Muscle of back (tissue), 3 donors: ENCODE measurements at regions not wholly inside any gene's neighbourhood (a gene's known extent, or its start where the extent isn't known, plus 50 kb on each side); places are given as distances from the start of the nearest gene placed in this dataset.

Source experiments
- DNase-seq, 3 donors: peaks; one replicate each; pipeline versions ENCODE4 v3.0.0 to v3.0.0-alpha.2; 2013

DNA sequence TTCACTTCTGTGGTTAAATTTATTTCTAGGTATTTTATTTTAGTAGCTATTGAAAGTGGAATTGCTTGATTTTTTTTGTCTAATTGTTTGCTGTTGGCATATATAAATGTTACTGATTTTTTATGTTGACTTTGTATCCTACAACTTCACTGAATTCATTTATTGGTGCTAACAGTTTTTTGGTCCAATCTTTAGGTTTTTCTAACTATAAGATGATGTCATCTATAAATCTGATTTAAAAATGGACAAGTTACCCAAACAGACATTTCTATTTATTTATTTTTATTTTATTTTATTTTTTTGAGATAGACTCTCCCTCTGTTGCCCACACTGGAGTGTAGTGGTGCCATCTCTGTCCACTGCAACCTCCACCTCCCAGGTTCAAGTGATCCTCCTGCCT lies 162.3 kb downstream of the COX7C start:
- no peak for DNase-seq

DNA sequence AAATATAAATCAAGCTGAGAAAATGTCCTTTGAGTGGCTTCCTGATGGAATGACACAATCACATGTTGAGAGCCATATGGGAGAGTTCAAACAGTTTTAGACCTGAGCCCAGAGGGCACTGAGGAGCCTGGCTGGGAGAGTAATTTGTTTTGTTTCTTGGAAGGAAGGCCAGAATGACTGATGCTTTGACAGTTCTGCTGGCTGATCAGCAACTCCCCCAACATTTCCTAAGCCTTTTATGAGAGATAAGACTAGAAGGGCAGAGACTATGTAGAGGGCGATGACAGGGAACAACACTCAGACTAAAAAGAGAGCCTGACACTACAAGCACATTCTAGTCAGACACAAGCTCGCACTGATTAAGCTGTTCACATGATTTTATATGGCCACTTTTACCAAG lies 169.2 kb downstream of the COX7C start:
- no peak for DNase-seq

DNA sequence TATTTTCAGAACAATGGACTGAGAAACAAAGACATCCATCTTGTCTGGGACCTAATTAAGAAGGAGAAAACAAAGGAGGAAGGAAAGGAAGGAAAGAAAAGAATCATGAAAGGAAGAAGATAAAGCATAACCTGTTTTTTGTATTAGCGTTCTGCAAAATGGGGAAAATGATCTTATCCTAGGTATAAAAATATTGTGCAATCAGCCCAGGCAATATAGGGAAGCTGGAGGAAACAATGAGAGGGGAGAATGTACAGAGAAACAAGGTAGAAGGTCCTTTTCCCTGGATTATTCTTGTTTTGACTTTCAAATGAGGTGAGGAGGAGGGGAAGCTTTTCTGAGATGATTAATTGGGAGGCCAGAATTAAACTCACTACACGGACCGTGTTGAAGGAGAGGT lies 177.9 kb downstream of the COX7C start:
- no peak for DNase-seq

DNA sequence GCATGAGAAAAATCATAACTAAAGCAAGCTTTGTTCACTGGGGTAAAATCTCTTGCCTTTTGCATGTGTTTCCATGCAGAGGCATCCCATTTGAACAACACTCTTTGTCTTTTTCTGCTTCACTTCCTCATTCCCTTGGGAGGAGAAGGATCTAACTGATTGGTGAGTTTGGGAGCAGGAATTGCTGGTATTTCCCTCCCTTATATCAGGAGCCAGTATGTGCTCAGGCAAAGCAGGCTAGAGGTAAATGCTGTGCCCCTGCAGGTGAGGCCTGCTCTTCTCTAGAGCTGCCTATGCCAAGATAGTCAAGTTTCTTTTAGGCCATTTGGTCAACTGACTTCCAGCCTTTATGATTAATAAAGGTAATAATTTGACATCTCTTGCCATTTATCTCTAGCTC lies 179.9 kb downstream of the COX7C start:
- no peak for DNase-seq

DNA sequence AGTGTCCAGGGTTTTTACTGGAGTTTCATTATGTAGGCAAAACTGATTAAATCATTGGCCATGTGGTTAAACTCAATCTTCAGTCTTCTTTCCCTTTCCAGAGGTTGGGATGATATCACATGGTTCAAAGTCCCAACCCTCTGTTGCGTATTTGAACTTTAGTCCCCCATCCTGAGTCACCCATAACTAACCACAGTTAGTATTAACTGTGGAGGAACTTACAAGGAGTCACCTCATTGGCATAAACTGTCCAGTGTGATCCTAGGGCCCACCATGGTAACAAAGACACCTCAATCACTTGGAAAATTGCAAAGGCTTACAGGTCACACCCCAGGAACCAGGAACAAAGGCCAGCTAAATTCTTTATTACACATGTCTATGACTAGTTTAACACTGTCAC lies 188.5 kb downstream of the COX7C start:
- DNase-seq = no peak

DNA sequence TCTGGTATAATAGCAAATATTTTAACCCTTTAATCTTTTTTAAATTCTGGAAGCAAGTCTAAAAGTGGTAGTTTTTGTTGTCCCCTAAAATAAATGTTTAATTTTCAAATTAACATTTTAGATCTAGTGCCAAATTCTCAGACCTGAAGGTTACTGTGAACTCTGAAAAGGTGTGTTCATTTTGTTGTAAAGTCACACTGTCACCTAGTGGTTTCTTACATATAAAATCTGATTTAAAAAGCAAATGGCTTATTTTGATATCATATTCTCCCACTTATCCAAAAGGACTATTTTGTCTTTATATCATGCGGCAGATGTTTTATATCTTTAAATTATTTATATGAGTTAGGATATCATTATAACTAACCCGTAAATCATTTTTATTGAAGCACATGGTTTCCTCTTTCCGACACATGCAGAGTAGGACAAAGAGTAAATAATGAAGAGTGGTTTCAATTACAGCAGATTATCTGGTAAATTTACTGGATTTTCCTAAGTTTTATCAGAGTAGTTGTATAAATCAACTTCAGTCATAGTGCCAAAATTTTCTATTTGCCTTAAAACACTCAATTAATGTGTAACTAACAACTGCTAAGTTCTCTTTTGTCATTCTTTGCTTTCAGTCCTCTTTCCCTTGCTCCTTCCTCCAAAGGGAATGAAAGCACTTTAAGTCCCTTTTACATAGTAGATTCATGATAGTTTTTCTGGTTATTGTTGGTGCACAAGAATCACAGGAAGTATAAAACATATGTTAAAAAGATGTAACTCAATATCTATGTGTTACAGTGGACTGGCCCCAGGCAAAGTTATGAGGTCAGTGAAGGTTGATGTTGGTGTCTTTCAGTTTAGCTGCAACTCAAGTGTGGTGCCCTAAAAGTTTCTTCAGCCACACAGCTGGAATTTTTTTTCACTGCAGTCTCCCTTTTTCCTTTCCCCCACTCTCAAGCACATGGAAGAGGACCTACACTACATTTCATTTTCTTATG lies 189.6 kb downstream of the COX7C start:
- peak in 1 of 3 donors; percentile 6 for DNase-seq

DNA sequence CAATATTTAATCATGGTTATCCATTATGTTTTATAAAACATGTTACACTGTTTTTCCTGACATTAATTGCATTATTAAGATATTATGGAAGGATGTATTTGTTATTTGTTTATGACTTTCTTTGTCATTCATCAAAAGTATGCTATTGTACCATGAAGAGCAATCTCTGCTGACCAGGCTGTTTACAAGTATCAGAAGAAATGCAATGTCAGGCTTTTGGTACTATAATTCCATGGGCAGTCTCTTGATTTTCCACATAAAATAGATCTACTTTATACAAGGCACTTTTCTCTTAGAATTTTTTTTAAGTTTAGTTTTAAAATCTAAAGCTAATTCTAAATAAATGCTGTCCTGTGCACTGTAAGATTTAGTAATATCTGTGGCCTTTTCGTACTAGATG lies 196.6 kb downstream of the COX7C start:
- no peak for DNase-seq

DNA sequence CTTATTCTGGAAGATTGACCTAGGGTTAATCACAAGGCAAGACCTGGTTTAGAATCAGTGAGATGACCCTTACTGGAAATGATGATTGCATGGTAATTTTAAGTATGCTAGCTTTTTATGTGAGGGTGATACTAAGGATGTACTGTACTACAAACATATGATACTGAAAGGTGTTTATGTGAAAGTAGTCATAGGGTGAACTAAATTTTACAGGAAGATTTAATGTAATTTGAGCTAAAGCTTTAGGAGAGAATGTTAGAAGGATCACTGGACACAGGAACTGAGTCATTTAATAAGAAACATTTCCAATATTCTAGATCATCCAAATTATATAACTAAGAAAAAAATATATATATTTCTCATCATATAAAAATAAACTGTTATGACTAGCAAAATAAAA lies 197.2 kb downstream of the COX7C start:
- no peak for DNase-seq

DNA sequence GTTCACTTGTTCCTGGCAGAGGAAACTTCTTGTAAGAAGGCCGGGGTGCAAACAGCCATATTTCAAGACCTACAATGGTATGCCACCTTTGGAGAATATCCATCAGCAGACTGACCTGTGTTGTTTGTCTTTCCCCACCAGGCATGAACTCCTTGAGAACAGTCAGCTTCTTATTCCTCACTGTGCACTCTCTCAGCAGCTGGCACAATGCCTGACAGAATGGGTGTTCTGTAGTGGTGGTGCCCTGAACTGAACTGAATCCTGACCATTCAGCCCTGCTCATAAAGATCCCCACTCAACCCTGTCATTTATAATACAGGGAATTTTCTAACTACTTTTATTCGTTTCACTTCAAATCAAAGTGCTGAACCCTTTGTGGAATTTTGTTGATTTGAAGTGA lies 206.9 kb downstream of the COX7C start:
- DNase-seq = no peak

DNA sequence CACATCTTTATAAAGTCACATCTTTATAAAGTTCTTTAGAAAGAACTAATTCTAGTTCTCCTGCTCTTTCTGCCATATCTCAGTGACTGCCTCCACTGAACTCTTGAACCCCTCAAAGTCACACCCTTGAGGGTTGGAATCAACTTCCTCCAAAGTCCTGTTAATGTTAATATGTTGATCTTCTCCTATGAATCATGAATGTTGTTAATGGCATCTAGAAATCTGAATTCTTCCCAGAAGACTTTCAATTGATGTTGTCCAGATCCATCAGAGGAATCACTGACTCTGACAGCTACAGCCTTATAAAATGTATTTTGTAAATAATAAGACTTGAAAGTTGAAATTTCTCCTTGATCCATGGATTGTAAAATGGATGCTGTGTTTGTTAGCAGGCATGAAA lies 213.4 kb downstream of the COX7C start:
- no peak for DNase-seq

DNA sequence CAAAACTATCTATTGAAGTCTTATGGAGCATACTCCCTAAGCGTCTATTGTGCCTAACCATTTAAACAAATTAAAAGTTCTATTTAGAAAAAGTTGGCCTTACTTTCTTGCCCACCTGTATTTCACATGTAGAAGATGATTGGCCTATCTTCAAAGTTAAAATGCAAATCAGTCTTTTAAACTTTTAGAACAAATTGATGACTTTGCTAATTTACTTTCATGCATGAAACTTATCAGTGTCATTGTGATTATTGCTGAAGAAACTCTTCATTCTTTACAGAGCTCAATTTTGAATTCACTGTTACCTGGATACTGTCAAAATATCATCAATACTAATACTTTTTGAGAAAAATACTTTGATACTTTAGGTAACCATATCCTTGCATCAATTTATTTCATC lies 216.1 kb downstream of the COX7C start:
- no peak for DNase-seq

DNA sequence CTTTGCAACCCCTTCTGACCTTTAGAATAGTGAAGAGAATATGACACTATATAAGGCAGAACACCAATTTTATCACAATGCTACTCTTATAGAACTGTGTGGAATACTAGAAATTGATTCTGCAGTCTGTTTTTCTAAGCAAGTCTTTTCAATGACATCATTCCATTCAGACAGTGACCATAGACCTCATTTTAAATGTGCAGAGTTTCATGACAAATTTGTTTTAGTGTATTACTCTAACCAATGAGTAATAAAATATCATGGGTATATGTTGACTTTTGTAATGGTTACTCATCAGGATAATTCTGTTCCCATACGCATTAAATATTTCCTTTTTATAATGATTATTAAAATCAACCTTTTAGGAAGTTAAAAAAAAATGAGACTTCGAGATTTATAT lies 219.9 kb downstream of the COX7C start:
- no peak for DNase-seq

DNA sequence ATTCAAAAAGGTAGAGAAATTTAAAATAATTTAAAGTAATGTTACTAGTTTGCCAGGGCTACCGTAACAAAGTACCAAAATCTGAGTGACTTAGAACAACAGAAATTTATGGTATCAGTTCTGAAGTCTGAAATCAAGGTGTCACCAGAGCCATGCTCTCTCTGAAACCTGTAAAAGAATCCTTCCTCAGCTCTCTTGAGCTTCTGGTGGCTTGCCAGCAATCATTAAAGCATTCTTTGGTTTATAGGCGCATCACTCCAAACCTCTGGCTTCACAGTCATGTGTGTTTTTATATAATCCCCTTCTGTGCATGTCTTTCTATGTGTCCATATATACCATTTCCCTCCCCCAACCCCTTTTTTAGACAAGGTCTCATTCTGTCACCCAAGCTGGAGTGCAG lies 220.3 kb downstream of the COX7C start:
- DNase-seq = no peak

DNA sequence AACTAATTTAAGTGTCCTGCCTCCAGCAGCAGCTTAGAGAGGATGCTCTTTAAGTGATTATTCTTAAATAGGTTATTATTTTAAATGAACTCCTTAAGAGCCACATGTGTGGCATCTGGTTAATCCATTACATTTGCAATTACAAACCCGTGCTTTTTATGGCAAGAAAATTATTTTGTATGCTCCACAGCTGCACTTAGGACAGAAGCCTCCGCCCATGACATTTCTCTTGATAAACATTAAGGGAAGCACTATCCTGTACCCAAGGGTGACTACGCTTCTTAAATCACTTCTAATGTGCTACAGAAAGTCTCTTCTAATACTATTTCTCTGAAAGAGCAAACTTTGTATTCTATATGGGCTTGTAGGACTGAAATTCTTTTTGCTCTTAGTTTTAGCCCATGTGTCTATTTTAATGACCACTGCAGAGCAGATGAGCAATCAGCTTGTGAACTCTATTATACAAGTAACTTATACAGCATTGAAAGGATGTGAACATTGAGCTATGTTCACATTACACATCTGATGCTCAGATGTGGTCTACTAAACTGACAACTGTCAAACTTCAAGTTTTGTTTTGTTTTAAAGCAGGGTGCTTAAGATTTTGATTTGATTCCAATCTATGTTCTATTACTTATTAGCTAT lies 223.4 kb downstream of the COX7C start:
- peak in 1 of 3 donors; percentile 16 for DNase-seq

DNA sequence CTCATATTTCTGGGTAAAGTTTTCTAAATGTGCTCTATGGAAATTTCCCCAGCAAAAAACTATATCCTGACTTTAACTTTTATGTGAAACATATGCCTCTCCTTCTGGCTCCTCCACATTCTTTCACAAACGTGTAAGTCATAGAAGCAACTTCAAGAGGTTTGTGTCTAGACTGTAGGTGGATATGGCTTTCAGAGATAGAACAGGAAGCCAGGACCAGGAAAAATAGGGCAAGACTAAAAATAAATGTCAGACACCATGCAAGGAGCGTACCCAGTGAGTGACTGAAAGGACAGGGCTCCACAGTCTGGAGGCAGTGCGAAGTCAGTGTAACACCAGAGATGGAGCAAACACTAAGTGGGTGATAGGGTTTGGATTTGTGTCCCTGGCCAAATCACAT lies 240.7 kb downstream of the COX7C start:
- DNase-seq = no peak

DNA sequence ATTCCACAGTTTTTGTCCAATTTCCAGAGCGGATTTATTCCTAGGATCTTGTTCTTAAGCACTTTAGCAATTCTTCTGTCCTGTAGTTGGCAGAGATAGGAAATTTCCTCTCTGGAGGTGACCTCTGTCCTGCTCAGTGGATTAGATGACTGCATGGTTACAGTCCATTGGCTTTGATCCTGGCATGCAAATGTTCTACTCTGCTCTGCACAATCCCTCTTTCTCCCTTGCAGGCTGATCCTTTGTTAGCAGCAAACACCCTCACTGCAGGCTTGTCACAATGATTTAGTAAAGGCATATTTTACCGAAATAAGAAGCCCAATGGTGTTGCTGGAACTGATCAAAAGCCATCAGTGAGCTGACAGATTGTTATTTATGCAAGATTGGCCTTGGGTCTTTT lies 243.8 kb downstream of the COX7C start:
- peak in 2 of 3 donors; percentile 54 to 56 for DNase-seq

DNA sequence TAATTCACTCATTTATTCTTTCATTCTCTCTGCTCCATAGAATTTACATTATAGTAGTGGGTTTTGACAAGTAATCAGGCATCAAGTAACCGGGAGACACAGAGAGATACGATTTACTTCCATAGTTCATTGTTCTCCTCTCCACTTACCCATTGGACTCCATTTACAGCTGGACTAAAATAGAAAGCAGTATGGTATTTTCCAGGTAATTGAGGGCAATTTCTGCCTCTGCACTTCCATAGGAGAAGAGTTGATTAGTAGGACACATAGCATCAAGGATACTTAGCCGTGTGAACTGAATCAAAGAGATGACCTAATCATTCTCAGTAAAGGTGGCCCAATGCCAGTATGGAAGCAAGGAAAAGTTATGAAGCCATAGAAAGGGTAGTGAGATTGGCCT lies 244.4 kb downstream of the COX7C start:
- DNase-seq = no peak

DNA sequence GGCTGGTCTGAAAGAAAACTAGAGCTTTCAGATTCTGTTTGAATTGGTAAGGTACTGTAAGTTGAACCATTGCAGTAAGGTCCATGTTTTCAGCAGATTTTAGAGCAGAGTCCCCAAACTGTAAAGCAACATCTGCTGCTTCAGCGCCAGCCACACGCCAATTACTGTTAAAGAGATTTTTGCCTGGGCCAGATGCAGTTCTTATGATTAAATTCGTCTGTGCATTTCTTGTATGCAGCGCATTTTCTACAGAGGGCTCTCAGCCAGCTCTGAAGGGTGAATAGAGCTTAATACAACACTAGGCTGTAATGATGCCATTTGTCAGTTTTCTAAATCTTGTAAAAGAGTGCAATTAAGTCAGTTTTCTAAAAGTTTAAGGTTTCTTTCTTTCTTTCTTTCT lies 246.3 kb downstream of the COX7C start:
- DNase-seq = peak; percentile 22 to 70 (median 40)

DNA sequence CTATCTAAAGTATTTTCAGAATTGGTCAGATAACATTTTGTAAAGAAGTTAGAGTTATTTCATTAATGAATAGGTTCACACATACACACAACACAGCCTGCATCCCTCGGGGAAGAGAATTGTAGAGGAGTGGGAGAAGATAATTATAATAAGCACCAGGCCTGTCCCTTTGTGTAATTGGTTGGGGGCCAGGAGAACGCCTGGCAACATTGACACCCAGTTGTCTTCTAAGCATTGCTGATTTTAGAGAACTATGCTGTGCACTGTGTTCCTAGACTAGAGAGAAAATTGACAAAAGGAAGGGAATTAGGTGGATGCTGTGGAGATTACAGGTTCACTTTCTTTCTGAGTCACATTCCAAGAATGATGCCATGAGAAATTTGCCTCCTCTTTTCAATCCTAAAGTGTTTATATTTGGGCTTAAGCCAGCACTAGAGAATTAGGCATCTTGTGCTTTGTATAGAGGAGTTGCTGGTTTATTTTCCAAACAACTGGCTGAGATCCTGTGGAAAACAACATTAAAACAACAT lies 247.6 kb downstream of the COX7C start:
- no peak for DNase-seq

DNA sequence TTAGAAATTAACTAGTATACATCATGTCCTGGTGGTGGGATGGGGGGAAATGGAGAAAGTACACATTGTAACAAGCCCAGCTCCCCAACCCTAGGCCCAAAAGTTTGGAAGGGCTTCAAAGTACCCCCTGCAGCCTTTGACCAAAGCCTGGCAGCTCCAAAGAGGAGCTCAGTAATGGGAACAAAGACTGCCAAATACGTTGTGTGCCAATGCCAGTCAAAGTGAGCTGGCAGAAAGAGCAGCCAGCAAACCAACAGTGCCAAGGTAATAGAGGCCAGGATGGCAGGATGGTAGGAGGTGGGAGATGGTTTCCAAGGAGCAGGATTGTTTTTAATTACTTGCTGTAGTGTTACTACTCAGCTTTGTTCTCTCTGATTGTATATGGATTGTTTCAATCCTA lies 248.3 kb downstream of the COX7C start:
- DNase-seq = no peak

DNA sequence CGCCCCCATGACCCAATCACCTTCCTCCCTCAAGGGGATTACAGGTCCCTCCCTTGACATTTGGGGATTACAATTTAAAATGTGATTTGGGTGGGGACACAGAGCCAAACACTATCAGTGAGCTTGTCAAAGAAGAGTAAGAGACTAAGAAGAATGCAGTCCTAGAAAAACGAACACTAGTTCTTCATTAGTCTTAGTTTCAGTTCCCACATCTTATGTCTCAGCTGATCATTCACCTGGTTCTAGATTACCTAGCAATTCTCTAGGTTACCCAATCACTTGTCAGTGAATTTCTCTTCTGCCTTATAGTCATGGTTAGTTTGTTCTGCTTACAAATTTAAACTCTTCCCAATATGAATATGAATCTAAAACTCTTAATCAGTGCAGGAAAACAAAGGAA lies 251.5 kb downstream of the COX7C start:
- DNase-seq = no peak

DNA sequence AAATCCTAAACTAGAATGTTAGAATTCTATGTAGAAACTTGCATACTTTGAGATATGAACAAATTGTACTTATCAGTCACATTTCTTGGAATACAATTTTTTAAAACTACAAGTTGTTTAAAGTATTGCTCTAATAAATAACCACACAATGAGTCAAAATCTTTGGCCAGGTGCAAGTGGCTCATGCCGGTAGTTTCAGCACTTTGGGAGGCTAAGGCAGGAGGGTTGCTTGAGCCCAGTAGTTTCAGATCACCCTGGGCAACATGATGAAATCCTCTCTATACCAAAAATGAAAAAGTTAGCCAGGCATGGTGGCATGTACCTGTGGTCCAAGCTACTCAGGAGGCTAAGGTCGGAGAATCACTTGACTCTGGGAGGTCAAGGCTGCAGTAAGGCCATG lies 257.8 kb downstream of the COX7C start:
- DNase-seq = no peak

DNA sequence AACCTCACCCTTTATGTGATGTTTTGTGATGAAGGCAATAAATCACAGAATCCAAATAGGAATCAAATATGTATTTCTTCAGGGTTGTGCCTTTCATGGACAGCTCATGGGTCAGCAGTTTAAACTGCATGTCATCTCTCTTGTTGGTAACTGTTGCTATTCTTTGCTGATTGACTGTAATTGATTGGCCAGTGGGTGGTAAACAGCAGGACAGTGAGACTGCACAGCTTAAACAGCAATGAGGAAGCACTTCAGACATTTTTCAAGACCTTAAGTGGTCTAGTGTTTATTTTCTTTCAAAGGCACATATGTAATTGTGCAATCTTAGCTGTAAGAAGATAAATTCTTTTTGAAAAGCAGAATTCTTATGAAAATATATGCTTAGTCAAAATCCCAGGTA lies 260.5 kb downstream of the COX7C start:
- DNase-seq = no peak
